Hematopoietic multipotent progenitor cell treated with erythropoietin and hydrocortisone succinate and interleukin-3 and kit ligand, for 15 days (in vitro differentiated cells): ENCODE measurements at regions not wholly inside any gene's neighbourhood (a gene's known extent, or its start where the extent isn't known, plus 50 kb on each side); places are given as distances from the start of the nearest gene placed in this dataset.

Experiments used
- DNase-seq: peaks from one replicate; pipeline ENCODE4 v3.0.0-alpha.2; 2015; ENCODE audit warnings: low spot score

- no peak for DNase-seq
Observed at GRCh38 chr17:33778505-33779233, 476.4 kb upstream of the CCL2 start.

GRCh38 chr17:33779234-33779591, 475.9 kb upstream of the CCL2 start:
- peak; percentile 80 for DNase-seq

DNA sequence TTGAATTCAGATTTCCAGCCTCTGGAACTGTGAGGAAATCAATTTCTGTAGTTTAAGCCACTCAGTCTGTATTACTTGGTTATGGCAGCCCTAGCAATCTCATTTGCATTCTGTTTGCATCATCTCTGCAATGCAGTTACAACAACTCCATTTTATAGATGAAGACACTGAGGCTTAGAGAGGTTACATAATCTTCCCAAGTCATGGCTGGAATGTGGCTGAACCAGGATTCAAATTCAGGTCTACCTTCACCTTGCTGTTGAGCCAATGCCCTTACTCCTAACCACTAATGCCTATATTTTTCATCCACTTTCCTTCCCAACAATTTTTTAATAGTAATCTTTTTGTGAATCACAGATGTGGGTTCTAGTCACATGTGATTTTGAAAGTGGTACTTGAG, 469.8 kb upstream of the CCL2 start:
- no peak for DNase-seq

- DNase-seq: no peak
Observed at GRCh38 chr17:33786478-33786877, 468.6 kb upstream of the CCL2 start.

GRCh38 chr17:33789658-33790057, 465.4 kb upstream of the CCL2 start:
- no peak for DNase-seq

- DNase-seq: no peak
Observed at GRCh38 chr17:33797181-33797580, 457.9 kb upstream of the CCL2 start.

- no peak for DNase-seq
Observed at GRCh38 chr17:33798308-33798707, 456.8 kb upstream of the CCL2 start.

DNA sequence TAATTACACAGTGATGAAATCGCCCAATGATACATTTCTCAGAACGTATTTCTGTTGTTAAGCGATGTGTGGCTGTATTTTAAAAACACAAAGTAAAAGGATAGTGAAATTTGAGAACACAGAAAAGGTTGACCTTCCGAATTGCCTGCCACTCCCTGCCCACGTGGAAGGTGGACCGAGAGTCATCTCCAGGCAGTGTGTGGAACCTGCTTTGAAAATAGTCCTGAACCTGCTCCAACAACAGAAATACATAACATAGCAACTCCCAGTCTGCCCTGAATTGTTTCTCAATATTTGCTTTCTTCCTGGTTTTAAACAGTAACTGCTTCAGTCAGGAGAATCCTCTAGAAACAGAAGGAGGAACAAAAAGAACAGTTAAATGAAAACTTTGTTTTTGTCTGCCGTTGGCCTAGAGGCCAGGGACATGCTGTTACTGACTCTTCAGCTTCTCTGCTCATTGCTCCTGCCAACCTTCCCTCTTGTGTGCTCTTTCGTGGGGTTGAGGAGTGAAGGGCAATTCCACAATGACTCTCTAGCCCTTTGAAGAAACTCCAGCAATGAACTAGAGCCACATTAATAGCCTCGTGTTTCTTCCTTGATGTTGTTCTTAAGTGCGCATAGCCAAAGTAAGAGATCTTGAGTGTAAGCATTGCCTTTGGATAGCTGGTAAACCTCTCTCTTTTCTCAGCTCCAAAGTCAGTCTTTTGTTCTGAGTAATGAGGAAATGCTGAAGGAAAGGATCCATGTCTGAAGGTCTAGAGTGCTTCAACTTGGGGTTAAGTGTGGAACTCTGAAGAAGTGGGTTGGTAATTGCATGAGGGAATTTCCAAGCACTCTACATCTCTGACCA, 452.5 kb upstream of the CCL2 start:
- no peak for DNase-seq

DNA sequence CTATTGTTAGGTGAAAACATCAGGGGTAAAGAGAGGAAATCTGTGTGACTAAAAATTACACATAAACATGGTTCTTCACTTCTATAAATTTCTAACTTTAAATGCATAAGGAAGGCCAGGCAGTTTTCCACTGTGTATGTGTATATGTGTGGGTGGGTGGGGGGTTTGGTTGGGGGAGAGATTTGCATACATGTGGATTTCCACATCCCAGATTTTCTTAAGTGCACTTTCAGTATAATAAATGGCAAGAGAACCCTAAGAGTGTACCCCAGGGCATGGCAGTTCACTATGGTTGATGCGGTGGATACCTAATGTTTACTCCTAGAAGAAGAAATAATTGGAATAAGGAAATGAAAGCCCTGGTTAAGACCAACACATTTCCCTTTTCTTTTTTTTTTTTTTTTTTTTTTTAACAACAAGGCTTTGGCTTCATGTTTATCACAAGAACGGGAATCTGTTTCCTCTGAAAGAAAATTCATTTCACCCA, 451.8 kb upstream of the CCL2 start:
- no peak for DNase-seq

- DNase-seq: no peak
Observed at GRCh38 chr17:33803686-33804085, 451.4 kb upstream of the CCL2 start.

DNA sequence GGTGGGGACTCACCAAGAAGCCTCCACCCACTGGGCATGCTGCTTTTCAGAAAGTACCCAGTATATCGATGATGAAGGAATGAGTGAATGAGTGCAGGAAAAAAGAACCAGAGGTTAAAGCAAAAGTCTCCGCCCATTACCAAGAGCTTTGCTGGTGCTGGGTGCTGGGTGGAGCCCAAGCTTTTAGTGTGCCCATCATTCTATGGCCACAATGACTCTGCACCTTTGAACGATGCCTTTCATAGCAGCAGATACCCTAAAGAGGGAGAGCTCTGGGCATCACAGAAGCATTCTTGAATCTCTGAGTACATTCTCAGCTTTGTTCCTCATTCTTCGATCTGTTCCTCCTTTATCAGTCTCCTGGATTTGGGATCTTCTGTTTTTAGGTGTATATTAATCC, 450.7 kb upstream of the CCL2 start:
- DNase-seq: peak; percentile 82

DNA sequence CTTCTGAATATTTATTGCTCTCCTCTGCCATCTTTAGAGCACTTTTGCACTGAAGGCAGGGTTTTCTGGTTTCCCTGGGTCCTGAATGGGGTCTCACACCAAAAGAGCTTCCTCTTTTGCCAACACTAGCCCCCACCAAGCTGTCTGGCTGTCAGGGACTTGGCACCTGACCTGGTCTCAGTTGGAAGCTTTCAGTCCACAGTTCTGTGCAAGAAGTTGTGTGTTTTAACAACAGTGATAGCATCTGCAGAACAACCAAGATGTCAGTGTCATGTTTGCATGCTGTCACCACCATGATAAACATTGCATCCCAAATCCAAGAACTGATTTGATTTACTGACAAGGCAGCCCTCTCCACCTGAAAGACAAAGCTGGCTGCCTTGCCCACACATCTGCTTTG, 448.5 kb upstream of the CCL2 start:
- DNase-seq: no peak

DNA sequence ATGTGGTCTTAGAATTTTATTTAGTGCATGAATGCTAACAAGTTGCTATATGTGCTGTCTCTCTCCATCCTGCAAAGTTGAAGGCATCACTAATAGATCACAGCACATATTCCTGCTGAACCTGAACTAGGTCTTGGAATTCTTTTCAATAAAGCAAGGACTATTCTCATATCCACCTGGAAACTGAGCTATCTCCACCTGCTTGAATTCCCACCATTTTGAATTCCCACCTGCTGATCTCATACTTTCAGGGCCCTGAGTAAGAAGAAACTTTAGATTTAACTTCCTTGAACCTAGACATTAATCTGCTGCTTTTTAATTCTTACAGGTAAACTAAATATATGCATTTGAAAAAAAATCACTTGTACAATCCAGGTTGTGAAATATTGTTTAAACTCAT, 445.3 kb upstream of the CCL2 start:
- no peak for DNase-seq

DNA sequence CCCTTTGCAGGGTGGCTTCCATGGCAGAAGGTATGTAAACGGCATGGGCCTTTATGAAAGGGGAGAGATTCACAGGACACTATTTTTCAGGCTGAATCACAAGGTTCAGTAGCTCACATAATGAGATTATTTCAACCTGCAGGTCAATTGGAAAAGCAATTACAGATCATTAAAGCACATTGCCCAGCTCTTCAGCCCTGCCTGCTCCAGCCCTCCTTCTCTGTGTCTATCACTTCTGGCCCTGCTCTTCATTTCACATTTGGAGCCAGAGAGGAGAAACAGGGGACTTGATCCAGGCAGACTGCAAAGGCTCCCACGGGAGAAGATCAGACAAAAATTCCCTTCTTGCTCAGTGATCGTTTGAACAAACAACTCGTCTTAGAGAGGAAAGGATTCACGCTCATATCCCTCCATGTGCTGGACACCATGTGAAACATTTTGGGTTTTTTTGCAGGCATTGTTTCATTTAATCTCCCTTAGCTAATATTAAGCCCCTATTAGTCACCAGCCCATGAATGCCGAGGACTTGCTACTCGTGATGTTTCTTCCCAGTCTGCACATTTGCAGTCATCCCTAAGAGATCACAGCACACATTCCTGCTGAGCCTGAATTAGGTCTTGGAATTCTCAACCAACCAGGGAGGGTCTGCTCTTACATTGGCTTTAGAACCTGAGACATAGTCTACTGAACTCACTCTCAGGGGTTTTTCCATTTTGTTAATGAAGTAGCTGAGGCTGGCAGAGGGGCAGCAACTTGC, 443.9 kb upstream of the CCL2 start:
- no peak for DNase-seq

GRCh38 chr17:33811984-33812577, 443.0 kb upstream of the CCL2 start:
- no peak for DNase-seq

DNA sequence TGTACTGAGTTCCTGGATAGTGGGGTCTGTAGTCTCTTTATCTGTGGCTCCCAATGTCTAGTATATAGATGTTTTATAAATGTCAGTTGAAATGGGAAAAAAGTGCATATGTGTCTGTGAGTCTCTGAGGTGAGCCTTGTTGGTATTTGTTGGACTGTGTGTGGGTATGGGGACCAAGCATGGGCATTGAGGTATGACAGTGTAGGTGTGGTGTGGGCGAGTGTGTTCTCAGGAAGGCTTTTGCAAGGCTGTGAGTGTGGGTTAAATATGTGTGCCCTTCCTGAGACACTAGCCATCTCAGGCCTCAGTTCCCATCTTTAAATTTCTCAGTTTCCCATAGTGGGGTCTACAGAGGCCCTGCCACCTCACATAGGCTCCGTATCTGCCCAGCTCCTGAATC, 440.2 kb upstream of the CCL2 start:
- DNase-seq: no peak

- no peak for DNase-seq
Observed at GRCh38 chr17:33816036-33816435, 439.0 kb upstream of the CCL2 start.

- no peak for DNase-seq
Observed at GRCh38 chr17:33816842-33817617, 438.1 kb upstream of the CCL2 start.

DNA sequence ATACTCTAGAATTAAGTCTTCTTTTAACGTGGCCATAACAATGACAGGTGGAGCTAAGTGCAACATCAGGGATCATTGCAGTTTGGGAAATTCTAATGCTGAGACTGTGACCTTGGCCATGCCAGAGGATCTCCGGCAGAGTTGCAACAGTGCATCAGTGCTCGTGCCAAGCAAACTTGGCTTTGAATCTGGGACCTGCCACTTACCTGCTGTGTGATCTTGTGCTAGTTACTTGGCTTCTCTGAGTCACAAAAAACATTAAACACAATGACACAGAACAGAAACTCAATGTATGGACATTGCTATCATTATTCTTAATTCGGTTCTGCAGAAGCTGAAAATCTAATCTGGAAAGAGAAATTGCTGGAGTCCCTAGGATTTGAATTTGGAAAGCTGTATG, 435.5 kb upstream of the CCL2 start:
- no peak for DNase-seq

DNA sequence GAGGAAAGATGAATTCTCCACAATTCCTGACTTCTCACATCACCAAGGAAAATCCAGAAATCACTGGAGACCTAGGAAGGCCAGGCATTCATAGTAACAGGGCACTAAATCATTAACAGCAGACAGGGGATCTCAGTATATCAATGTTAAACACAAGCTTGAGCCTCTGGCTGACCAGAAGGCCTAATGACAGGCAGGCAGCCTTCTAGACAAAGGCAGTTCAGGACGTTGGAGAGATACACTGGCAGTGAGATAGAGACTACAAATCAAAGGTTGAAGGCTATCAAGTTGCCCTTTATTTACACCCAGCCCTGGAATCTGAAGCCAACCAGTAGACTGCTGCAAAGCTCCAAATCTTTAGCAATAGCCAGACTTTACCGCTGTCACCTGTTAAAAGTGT, 422.8 kb upstream of the CCL2 start:
- no peak for DNase-seq

GRCh38 chr17:33837281-33837680, 417.8 kb upstream of the CCL2 start:
- DNase-seq: no peak

- DNase-seq: no peak
Observed at GRCh38 chr17:33838281-33838680, 416.8 kb upstream of the CCL2 start.
